GM19239 (cell line): ENCODE measurements at regions not wholly inside any gene's neighbourhood (a gene's known extent, or its start where the extent isn't known, plus 50 kb on each side); places are given as distances from the start of the nearest gene placed in this dataset.

Experiments used
- DNase-seq: peaks from one replicate; pipeline ENCODE4 v3.0.0; 2011; ENCODE audit warnings: low spot score; ENCODE audit not compliant: insufficient read length
- FAIRE-seq: peaks from 2 replicates; lab custom pipeline; 2011; peaks lifted over from hg19 to GRCh38; lab: Jason Lieb, UNC

GRCh38 chr4:67054896-67055295, 490.4 kb downstream of the CENPC start:
- DNase-seq: no peak
- FAIRE-seq: no peak

DNA sequence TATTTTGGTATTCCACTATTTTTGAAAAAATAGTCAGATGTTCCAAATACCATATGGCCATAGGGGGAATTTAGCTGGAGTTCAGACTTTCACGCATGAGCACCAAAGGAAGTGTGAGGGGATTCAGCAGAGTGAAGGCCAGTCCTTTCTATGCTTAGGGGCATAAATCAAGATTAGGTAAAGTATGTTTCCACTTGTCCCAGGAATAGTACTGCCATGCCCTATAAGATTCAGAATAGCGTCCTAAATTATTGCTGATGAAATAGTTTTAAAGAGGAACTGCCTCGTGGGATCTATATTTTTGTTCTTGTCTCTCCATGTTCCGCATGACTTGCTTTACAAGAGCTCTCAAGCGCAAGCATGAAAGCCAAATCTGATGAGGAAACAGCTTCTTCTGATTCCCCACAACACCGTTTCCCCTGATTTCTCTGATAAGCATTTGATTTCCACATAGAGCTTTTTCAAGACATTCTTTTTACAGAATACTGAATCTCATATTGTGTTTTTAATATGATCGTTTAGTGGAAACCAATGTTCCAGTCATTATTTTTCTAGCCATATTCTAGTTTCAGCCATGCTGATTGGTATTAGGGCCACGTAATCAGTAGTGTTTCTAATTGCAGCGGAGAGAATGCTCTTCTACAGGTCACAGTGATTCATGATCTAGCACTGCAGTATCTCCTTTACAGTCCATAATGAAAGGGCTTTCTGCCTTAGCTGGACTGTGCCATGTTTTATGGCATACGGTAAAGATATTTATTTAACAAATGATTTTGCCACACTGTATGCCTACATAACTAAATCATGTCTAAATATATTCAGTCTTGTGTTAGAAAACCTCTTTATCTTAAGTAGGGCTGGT, 492.3 kb downstream of the CENPC start:
- no peak for FAIRE-seq
- DNase-seq: no peak

DNA sequence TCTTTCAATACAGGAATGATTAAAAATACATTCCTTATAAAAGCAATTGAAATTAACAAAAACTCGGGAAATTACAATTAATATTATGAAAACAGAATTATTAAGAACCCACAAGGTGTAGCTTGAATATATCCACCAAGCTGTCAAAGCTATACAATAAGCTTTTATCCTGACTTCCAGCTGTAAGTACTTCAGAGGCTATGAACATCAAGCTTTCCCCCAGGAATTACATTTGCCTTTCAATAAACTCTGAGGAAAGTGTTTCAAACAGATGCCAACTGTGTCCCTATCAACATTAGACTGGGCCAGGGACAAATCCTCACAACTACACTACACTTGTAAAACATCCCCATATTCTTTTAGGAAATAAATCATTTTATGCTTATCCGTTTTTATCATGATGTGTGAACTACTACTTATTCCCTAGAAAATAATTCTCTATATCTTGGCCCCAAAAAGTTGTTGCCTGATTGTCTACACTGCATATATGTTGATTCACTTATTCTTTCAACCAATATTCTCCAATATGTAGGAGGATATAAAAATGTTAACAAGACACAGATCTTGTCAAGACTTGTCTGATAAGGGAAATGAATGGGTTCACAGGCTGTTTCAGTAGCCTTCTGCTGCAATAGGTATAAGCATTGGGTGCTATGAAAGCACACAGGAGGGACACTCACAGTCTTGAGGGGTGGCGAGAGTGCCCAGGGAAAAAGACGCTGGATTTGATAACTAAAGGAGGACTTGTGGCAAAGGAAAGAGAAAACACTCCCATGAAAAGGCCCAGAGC, 494.1 kb downstream of the CENPC start:
- no peak for DNase-seq
- FAIRE-seq: no peak

DNA sequence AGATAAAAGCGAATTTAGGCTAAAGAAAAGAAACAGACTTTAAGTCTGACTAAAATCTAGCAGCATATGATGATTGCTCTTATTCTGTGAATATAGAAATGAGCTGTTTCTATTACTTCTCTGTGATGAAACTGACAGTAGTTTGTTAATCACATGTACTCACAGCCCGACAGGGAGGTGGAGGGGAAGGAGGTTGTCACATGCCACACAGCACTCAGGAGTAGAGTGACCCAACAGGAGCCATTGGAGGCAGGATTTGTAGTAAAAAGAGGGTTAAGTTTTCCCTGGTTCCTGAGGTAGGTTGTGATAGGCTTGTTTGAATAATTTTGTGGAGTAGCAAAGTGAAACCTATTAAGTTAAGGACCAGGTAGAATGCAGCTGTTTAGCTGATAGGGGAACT, 495.9 kb downstream of the CENPC start:
- FAIRE-seq (no peak), DNase-seq (no peak)

- no peak for DNase-seq
- FAIRE-seq: no peak
Measured at GRCh38 chr4:67048530-67048929, 496.8 kb downstream of the CENPC start.

DNA sequence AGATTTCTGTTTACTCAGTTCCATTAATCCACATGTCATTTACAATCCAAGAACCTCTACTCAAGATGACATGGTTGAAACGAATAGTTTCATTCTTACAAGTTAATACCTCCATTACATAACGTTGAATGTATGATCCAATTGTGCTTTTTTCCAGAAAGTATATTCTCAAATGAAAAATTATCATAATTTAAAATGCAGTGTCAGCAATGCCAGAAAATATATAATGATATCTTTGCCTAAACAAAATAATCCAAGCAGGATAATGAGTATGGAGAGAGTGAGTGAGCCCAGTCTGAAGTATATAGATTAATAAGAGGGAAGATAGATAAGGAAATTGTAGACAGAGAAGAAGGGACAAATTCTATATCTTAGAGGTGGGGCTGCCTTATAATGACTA, 505.0 kb downstream of the CENPC start:
- no peak for FAIRE-seq
- no peak for DNase-seq

- DNase-seq (no peak), FAIRE-seq (no peak)
Measured at GRCh38 chr4:67038228-67038566, 507.1 kb downstream of the CENPC start.

DNA sequence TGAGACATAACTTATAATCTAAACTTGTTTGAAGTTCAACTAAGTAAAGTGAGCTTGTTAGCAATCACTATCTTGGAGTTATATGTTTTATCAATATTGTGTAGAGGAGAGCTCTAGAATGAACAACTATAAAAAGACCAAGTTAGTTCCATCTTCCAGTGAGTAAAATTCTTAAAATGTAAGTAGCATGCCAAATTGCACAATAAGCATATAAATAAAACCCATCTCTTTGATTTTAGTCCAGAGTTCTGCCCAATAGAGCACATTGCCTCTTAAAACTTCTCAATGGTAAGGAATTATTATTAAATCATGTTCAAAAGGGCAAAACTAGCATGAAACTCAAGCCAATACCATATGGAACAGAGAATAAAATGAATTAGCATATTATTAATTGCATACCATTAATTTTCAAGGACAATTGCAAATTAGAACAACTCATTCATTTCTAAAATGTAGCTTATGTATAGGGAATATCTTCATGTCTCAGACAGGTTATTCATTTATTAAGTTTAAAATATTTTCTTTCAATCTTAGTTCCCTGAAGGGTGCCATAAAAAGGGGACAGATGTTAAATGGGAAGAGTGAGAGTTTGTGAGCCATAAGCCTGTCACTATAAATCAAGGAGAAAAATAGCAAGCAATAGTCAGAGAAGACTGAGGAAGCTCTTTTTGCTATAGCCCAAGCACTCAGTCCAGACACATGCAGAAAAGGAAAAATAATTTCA, 507.6 kb downstream of the CENPC start:
- FAIRE-seq (no peak), DNase-seq (no peak)

GRCh38 chr4:67036791-67037190, 508.5 kb downstream of the CENPC start:
- no peak for FAIRE-seq

DNA sequence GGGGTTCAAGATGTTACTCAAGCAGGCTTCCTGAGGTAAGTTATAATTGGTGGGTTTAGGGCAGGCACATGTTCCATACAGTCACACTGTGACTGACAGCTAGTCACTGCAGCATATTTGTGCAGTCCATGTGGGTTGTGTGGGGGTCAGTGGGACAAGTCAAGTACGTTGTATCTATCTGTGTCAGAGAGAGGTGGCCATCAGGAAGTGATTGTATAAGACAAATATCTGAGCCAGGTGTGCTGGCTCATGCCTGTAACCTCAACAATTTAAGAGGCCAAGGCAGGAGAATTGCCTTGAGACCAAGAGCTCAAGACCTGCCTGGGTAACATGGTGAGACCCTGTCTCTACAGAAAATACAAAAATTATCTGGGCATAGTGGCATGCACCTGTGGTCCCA, 509.3 kb downstream of the CENPC start:
- DNase-seq (no peak), FAIRE-seq (no peak)

More at GRCh38 chr4:67036791-67037190, 508.5 kb downstream of the CENPC start:
- DNase-seq: no peak

- DNase-seq (no peak), FAIRE-seq (no peak)
Measured at GRCh38 chr4:67035501-67035900, 509.8 kb downstream of the CENPC start.

DNA sequence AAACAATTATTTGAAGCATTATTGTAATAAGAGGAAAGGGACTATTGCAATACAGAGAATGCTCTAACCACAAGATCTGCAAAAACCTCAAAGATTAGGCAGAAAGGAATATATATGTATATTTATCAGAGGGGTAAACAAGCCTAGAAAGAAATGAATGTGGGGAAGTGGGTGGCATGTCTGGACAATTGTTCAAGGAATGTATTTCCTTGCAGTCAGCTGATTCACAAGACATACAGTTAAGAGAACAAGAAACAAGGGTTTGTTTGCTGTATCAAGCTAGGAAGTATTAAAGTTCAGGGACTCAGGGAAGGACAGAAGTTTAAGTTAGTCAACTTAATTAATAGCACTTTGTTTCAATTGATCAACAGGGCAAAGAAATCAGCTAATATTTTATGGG, 514.7 kb downstream of the CENPC start:
- DNase-seq (no peak), FAIRE-seq (no peak)

DNA sequence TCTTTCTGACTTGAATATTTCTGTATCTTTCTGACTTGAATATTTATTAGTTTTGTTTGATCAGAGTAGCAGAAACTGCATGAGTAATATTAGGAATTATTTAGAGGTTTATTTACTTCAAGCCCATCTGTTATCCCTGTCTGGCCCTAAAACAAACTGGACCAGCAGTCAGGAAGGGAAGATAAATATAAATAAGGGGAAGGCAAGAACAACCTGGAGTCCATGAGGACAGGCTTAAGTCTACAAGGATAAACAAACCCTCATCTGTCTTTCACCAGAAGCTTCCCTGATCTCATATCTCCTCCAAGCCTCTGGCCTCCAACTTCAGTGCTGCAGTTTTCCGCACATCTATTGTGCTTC, 524.9 kb downstream of the CENPC start:
- DNase-seq: no peak
- FAIRE-seq: no peak

DNA sequence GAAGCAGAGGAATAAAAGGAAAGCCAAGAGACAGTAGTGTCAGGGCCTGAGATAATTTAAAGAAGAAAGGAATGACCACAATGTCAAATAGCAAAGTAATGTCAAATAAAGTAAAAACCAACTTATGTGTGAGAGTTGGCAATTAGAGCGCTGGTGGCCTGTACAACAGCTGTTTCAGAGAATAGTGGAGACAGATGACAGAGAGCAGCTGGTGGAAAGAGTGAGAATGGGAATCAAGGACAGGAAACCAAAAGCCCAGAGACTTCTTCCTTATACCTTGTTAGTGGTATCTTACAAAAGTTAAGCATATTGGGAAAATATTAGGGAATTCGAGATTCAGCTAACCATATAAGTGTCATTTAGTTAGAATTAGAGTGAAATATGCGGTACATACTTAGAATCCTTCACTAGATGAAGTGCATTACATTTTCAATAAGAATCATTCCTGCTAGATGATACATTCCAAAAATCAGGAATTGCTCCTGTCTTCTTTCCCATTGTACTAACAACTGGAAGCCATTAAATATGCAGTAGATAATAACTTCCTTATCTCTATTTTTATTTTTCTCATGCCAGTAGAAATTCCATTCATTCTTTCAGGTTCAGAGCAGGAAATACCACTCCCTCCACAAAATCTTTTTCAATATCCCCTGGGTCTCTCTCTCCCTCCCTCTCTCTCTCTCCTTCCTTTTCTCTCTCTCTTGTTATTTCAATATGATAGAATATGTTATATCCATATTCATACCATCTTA, 525.4 kb downstream of the CENPC start:
- DNase-seq (no peak), FAIRE-seq (no peak)

GRCh38 chr4:67014592-67014991, 530.7 kb downstream of the CENPC start:
- FAIRE-seq (no peak), DNase-seq (no peak)

- FAIRE-seq: no peak
Measured at GRCh38 chr4:67006791-67007190, 538.5 kb downstream of the CENPC start.

DNA sequence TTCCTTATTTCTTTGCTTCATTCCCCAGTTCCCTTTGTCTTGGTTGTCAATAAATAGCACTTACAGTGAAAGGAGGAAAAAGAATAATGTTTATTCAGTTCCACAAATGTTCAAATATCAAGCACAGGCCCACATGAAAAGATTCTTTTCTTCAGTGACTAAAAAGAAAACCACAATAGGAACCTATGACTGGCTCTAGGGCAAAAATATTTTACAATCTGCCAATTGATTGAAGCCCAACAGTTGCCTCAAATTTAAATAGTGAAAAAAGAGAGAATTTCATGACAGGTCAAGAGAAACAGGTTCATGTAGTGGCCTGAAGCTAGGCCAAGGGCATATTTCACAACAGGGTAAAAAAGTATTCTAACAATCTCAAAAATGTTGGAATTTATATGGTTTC, 553.8 kb downstream of the CENPC start:
- FAIRE-seq (no peak), DNase-seq (no peak)

More at GRCh38 chr4:67006791-67007190, 538.5 kb downstream of the CENPC start:
- no peak for DNase-seq

GRCh38 chr4:66974665-66975064, 570.6 kb downstream of the CENPC start:
- no peak for DNase-seq
- FAIRE-seq: no peak

DNA sequence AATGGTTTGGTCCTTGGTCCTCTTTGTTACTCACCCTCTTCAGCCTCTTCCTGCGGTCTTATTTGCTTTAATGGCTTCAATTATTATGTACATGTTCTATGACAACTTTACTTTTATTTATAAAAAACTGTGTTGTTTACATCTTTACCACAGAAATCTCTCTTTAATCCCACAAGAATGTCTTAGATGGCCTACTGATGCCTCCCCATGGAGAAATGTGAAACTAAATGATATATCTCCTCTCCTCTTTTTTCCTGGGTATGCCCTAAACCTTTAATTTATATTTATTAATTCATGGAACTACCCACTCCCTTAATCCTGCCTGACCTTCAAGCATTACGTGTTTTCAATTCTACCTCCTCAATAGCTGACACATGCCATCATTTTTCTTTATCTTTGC, 573.2 kb downstream of the CENPC start:
- no peak for DNase-seq
- FAIRE-seq: no peak

DNA sequence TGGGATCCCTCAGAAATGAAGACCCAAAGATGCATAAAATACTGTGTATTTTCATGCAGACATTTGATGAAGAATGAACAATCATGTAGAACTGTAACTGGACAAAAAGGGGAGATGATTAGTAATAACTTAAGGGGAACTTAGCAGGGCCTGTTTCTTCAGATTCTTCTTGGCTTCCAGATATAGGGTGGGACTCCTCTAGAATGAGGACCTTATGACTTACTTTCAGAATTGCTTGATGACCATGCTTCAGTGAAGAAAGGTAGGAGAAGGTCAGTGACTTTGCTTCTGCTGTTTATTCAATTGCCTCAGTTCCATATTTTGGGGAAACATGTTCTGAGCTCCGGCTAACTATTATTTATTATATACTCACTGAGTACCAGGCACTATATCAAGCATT, 580.8 kb downstream of the CENPC start:
- DNase-seq: no peak
- FAIRE-seq: no peak
